Right ventricle myocardium inferior (tissue), 1 donor: ENCODE measurements at regions not wholly inside any gene's neighbourhood (a gene's known extent, or its start where the extent isn't known, plus 50 kb on each side); places are given as distances from the start of the nearest gene placed in this dataset.
"Not testable (repeated sequence)": the region's sequence is repeated elsewhere in the genome, so short reads cannot be mapped to it uniquely, and the experiment has no call there.

Experiments
- ATAC-seq: fragments of 200-7000 bp; cut with Tn5 transposase; one replicate; pipeline ENCODE4 v1.9.1; 2020; ENCODE audit warnings: mild to moderate bottlenecking, moderate library complexity
- DNase-seq: peaks from one replicate; pipeline ENCODE4 v3.0.0; 2021; ENCODE audit errors: missing footprints
- intact Hi-C: fragments of 100-400 bp; cut with DNase I; formaldehyde crosslinking; loops from one replicate; pipeline ENCODE4 v1.11.0; 2022
- donor health status: DM: no; HTN: yes; CAD: no; lungs with severe emphysema.

GRCh38 chr4:127335073-127335620, 297.6 kb upstream of the INTU start:
- no peak for ATAC-seq
- intact Hi-C loops = no loop called here

GRCh38 chr4:127335732-127336131, 297.0 kb upstream of the INTU start:
- ATAC-seq = no peak
- no peak for DNase-seq
- intact Hi-C loops = no loop called here

More at GRCh38 chr4:127335073-127335620, 297.6 kb upstream of the INTU start:
- no peak for DNase-seq

GRCh38 chr4:127343123-127343522, 289.6 kb upstream of the INTU start:
- DNase-seq, ATAC-seq, intact Hi-C loops: not testable (repeated sequence)

GRCh38 chr4:127344071-127344470, 288.7 kb upstream of the INTU start:
- DNase-seq = no peak
- ATAC-seq = no peak
- intact Hi-C loops = no loop called here

GRCh38 chr4:127347936-127348335, 284.8 kb upstream of the INTU start:
- intact Hi-C loops = no loop called here
- no peak for ATAC-seq
- no peak for DNase-seq

GRCh38 chr4:127352220-127353113, 280.3 kb upstream of the INTU start:
- DNase-seq (no peak), ATAC-seq (no peak)
- intact Hi-C loops = no loop called here

- DNase-seq (no peak), ATAC-seq (no peak)
- intact Hi-C loops = no loop called here
These were observed 277.0 kb upstream of the INTU start for GRCh38 chr4:127355743-127356142.

- no peak for DNase-seq
- intact Hi-C loops = no loop called here
These were observed 275.0 kb upstream of the INTU start for GRCh38 chr4:127357765-127358164.

GRCh38 chr4:127362686-127363085, 270.1 kb upstream of the INTU start:
- DNase-seq = no peak

More at GRCh38 chr4:127357765-127358164, 275.0 kb upstream of the INTU start:
- no peak for ATAC-seq

GRCh38 chr4:127364397-127364796, 268.4 kb upstream of the INTU start:
- ATAC-seq (no peak), DNase-seq (no peak)
- intact Hi-C loops = no loop called here

More at GRCh38 chr4:127362686-127363085, 270.1 kb upstream of the INTU start:
- ATAC-seq = no peak
- intact Hi-C loops = no loop called here

GRCh38 chr4:127364911-127365310, 267.8 kb upstream of the INTU start:
- DNase-seq (no peak), ATAC-seq (no peak)
- intact Hi-C loops = no loop called here

- DNase-seq (peak; percentile 69), ATAC-seq (peak; percentile 77)
- intact Hi-C loops = no loop called here
These were observed 262.2 kb upstream of the INTU start for GRCh38 chr4:127370604-127371003.

- ATAC-seq (no peak), DNase-seq (no peak)
- intact Hi-C loops = no loop called here
These were observed 253.3 kb upstream of the INTU start for GRCh38 chr4:127379499-127379898.

GRCh38 chr4:127379948-127380347, 252.8 kb upstream of the INTU start:
- ATAC-seq, intact Hi-C loops: not testable (repeated sequence)
- DNase-seq = peak; percentile 33

GRCh38 chr4:127383666-127384065, 249.1 kb upstream of the INTU start:
- intact Hi-C loops = no loop called here
- no peak for ATAC-seq

GRCh38 chr4:127394516-127394915, 238.2 kb upstream of the INTU start:
- ATAC-seq = no peak
- intact Hi-C loops = no loop called here
- no peak for DNase-seq

More at GRCh38 chr4:127383666-127384065, 249.1 kb upstream of the INTU start:
- no peak for DNase-seq

- no peak for ATAC-seq
- DNase-seq = no peak
- intact Hi-C loops = no loop called here
These were observed 232.5 kb upstream of the INTU start for GRCh38 chr4:127400276-127400675.

GRCh38 chr4:127400731-127401346, 231.9 kb upstream of the INTU start:
- peak; percentile 34 for DNase-seq
- ATAC-seq = peak; percentile 56
- intact Hi-C loops = no loop called here

GRCh38 chr4:127403471-127404084, 229.2 kb upstream of the INTU start:
- DNase-seq (no peak), ATAC-seq (no peak)
- intact Hi-C loops = no loop called here
